Breast epithelium (tissue), 4 donors: ENCODE measurements at regions not wholly inside any gene's neighbourhood (a gene's known extent, or its start where the extent isn't known, plus 50 kb on each side); places are given as distances from the start of the nearest gene placed in this dataset.

Experiments
- DNase-seq, 2 donors: peaks; one replicate each; pipeline ENCODE4 v3.0.0-alpha.2; 2019; ENCODE audit warnings: low spot score in 2 of 2
- H3K27ac ChIP-seq, 2 donors: fragments of 200-600 bp; sonication (generic) in 1 of 2; one replicate each; pipeline ENCODE4 v1.5.1; 2016 to 2019; ENCODE audit warnings: mild to moderate bottlenecking in 1 of 2
- H3K27me3 ChIP-seq, 2 donors: fragments of 200-600 bp; sonication (generic) in 1 of 2; one replicate each; pipeline versions ENCODE4 v1.5.1 to v1.6.0; 2017 to 2019; ENCODE audit warnings: control low read depth in 1 of 2, mild to moderate bottlenecking in 1 of 2
- H3K36me3 ChIP-seq: fragments of 200-600 bp; one replicate; pipeline ENCODE4 v1.5.1; 2019
- H3K4me1 ChIP-seq, 2 donors: fragments of 200-600 bp; sonication (generic); one replicate each; pipeline ENCODE4 v1.5.1; 2016 to 2019; ENCODE audit warnings: control low read depth in 1 of 2
- H3K4me3 ChIP-seq, 3 donors: fragments of 200-600 bp; sonication (generic); 1 replicate in 2 of 3; 2 replicates in 1 of 3; pipeline ENCODE4 v1.5.1; 2016 to 2019; ENCODE audit warnings: mild to moderate bottlenecking in 3 of 3, moderate library complexity in 2 of 3
- H3K9me3 ChIP-seq, 2 donors: fragments of 200-600 bp; sonication (generic) in 1 of 2; one replicate each; pipeline ENCODE4 v1.5.1; 2016 to 2019; ENCODE audit warnings: control low read depth in 1 of 2
- POLR2A ChIP-seq: fragments of 450-650 bp; IDR thresholded peaks from one replicate; pipeline ENCODE4 v1.6.1; 2016; ENCODE audit warnings: antibody characterized with exemption, mild to moderate bottlenecking, moderate library complexity
- POLR2AphosphoS5 ChIP-seq, 3 donors: sonication (generic); formaldehyde crosslinking; IDR thresholded peaks; one replicate each; pipeline ENCODE4 v1.6.1; 2017; ENCODE audit warnings: antibody characterized with exemption in 3 of 3
- intact Hi-C: fragments of 100-400 bp; cut with DNase I; formaldehyde crosslinking; loops from one replicate; pipeline ENCODE4 v1.15.1; 2023; ENCODE audit warnings: low total_unique reads
- TF ChIP-seq, protein P1 (sequence below), 3 donors: fragments of 450-650 bp; IDR thresholded peaks; one replicate each; pipeline ENCODE4 v1.5.1; 2016 to 2017; ENCODE audit warnings: antibody characterized with exemption in 3 of 3, mild to moderate bottlenecking in 3 of 3, moderate library complexity in 3 of 3

DNA sequence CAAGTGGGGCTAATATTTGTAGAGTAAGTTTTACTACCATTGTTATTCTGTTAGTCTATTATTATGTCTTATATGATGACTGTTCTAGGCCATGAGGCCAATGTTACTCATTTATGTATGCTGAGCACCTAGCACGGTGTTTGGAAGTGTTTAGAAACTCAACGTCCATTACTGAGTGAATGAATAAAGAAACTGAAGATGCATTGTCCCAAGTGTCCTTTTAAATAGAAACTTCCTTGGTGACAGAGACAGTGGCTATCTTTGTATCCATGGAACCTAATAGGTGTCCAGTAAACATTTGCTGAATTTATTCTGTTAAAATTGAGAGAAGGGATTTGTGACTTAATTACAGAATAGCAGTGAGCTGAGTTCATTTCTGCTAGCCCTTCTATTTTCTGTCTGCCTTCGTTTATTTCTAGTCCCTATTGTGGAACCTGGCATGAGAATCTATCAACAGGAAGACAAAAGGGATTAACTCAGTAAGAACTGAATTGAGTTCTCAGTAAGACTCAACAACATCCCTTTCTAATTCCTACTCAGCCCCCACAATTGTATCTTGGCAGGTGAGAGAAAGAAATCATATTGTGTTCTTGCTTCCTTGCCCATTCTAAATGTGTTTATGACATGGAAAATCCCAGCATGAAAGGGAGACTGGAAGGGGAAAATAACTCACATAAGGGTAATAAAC is 246.6 kb upstream of the LRRC3B start:
- TF ChIP-seq, protein P1, sequence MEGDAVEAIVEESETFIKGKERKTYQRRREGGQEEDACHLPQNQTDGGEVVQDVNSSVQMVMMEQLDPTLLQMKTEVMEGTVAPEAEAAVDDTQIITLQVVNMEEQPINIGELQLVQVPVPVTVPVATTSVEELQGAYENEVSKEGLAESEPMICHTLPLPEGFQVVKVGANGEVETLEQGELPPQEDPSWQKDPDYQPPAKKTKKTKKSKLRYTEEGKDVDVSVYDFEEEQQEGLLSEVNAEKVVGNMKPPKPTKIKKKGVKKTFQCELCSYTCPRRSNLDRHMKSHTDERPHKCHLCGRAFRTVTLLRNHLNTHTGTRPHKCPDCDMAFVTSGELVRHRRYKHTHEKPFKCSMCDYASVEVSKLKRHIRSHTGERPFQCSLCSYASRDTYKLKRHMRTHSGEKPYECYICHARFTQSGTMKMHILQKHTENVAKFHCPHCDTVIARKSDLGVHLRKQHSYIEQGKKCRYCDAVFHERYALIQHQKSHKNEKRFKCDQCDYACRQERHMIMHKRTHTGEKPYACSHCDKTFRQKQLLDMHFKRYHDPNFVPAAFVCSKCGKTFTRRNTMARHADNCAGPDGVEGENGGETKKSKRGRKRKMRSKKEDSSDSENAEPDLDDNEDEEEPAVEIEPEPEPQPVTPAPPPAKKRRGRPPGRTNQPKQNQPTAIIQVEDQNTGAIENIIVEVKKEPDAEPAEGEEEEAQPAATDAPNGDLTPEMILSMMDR (IDR thresholded peaks at IDR 0.05) = no peak
- Histone ChIP-seq H3K9me3 (no peaks in the 10 kb centered on the region), H3K36me3 (no peaks in the 10 kb centered on the region), H3K27me3 (no peaks in the 10 kb centered on the region), H3K4me1 (no peaks in the 10 kb centered on the region), H3K4me3 (no peak overlapping the region), H3K27ac (no peak overlapping the region)
- DNase-seq = no peak
- intact Hi-C loops = no loop called here

DNA sequence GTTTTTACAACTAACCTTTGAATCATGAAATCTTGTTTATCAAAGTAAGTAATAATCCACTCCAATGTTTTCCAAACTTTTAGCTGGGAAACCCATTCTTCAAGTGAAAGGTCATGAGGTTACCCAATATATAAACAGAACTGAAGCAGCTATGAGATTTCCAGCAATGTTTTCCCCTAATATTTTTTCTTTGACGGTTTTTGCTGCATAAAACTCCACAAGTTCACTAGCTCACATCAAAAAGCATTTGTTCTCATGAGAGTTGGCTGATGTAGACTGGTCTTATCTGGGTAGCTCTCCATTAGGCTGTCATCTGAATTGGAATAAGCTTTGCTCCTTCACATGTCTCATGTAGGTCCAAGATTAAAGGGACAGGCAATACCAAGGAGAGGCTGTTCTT is 241.2 kb upstream of the LRRC3B start:
- TF ChIP-seq POLR2AphosphoS5 (IDR thresholded peaks at IDR 0.05) (no peak), POLR2A (no peak)
- TF ChIP-seq, protein P1 (IDR thresholded peaks at IDR 0.05) = no peak
- Histone ChIP-seq H3K9me3 (no peaks in the 10 kb centered on the region), H3K27ac (no peak overlapping the region), H3K27me3 (no peaks in the 10 kb centered on the region), H3K4me1 (no peaks in the 10 kb centered on the region), H3K36me3 (no peaks in the 10 kb centered on the region), H3K4me3 (no peak overlapping the region)
- DNase-seq = no peak
- intact Hi-C loops = no loop called here

DNA sequence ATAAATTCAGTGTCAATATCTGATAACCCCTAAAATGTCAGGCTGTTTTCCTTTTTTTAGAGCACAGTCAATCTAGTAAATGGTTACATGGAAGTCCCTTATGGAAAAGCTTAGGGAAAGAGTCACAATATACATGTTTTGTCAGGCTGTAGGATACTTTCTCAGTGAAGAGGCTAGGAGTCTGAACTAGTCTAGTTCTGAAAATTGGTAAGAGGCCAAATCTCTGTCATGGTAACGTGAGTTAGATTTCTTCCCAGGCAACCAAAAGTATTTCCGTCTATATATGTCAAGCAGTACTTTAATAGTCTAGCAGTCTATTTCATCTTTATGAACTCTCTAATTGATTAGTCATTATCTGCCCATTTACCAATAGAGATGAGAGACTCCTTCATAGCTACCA is 215.9 kb upstream of the LRRC3B start:
- Histone ChIP-seq H3K4me1 (no peaks in the 10 kb centered on the region), H3K36me3 (no peaks in the 10 kb centered on the region), H3K4me3 (no peak overlapping the region), H3K27ac (no peak overlapping the region), H3K27me3 (no peaks in the 10 kb centered on the region), H3K9me3 (no peaks in the 10 kb centered on the region)
- no peak for DNase-seq
- intact Hi-C loops = no loop called here
- no peak for TF ChIP-seq POLR2A
- TF ChIP-seq, protein P1 (IDR thresholded peaks at IDR 0.05) = no peak

GRCh38 chr3:26418553-26418952 is 204.0 kb upstream of the LRRC3B start:
- intact Hi-C loops = no loop called here
- Histone ChIP-seq H3K9me3 (no peaks in the 10 kb centered on the region), H3K36me3 (no peaks in the 10 kb centered on the region), H3K27me3 (no peaks in the 10 kb centered on the region), H3K4me1 (no peaks in the 10 kb centered on the region), H3K27ac (no peak overlapping the region), H3K4me3 (no peak overlapping the region)
- TF ChIP-seq POLR2AphosphoS5 (IDR thresholded peaks at IDR 0.05) = no peak
- DNase-seq = no peak

DNA sequence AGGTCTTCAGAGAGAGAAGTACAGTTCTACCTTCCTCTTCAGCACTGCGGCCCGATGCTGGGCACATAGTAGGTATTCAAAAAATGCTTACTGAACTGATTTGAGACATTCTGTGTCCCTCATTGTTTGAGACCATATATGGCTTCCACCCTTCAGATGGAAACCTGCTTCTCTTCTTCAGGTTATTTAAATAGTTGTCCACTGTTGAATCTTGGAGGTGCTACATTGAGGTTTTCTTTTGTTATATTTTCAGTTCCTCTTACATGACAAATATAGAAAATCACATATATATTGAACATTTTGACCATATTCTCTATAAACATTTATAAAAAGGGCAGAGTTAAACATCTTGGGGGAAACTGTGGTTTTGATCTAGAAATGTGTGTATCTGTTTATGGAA is 200.2 kb upstream of the LRRC3B start:
- H3K4me1 ChIP-seq = no peaks in the 10 kb centered on the region
- TF ChIP-seq, protein P1 (IDR thresholded peaks at IDR 0.05) = no peak
- TF ChIP-seq POLR2AphosphoS5 (IDR thresholded peaks at IDR 0.05) (no peak), POLR2A (no peak)
- H3K36me3 ChIP-seq = no peaks in the 10 kb centered on the region
- intact Hi-C loops = no loop called here
- DNase-seq = no peak
- no peak overlapping the region for H3K4me3 ChIP-seq
- H3K27me3 ChIP-seq = no peaks in the 10 kb centered on the region
- no peaks in the 10 kb centered on the region for H3K9me3 ChIP-seq
- H3K27ac ChIP-seq = no peak overlapping the region

DNA sequence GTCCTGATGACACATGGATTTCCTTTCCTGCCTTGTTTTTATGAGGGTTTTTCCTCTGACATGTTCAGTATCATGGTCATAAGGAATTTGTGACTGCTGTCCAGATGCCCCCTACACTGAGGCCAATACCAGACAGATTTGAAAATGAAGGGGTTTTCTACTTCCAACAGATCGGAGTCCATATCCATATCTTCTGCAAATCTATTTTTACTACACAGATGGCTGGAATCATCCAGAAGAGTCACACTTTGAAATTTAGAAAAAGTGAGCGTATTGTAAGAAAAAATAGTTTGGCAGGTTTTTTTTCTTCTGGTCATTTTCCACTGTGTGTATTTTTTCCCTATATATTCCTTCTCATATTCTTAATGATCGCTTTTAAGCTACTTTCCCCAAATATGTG is 197.5 kb upstream of the LRRC3B start:
- H3K9me3 ChIP-seq = no peaks in the 10 kb centered on the region
- H3K4me3 ChIP-seq = no peak overlapping the region
- no peaks in the 10 kb centered on the region for H3K36me3 ChIP-seq
- no peak overlapping the region for H3K27ac ChIP-seq
- intact Hi-C loops = no loop called here
- DNase-seq = no peak
- H3K27me3 ChIP-seq = no peaks in the 10 kb centered on the region
- no peak for TF ChIP-seq POLR2AphosphoS5 (IDR thresholded peaks at IDR 0.05)
- TF ChIP-seq POLR2A = no peak
- TF ChIP-seq, protein P1 (IDR thresholded peaks at IDR 0.05) = no peak
- H3K4me1 ChIP-seq = no peaks in the 10 kb centered on the region
